Breast epithelium (tissue), 3 donors: ENCODE measurements at regions not wholly inside any gene's neighbourhood (a gene's known extent, or its start where the extent isn't known, plus 50 kb on each side); places are given as distances from the start of the nearest gene placed in this dataset.

Experiments used
- CTCF ChIP-seq, 3 donors: fragments of 450-650 bp; IDR thresholded peaks; one replicate each; pipeline ENCODE4 v1.5.1; 2016 to 2017; ENCODE audit warnings: antibody characterized with exemption in 3 of 3, mild to moderate bottlenecking in 3 of 3, moderate library complexity in 3 of 3
- POLR2A ChIP-seq: fragments of 450-650 bp; IDR thresholded peaks from one replicate; pipeline ENCODE4 v1.6.1; 2016; ENCODE audit warnings: antibody characterized with exemption, mild to moderate bottlenecking, moderate library complexity
- POLR2AphosphoS5 ChIP-seq, 3 donors: sonication (generic); formaldehyde crosslinking; IDR thresholded peaks; one replicate each; pipeline ENCODE4 v1.6.1; 2017; ENCODE audit warnings: antibody characterized with exemption in 3 of 3

DNA sequence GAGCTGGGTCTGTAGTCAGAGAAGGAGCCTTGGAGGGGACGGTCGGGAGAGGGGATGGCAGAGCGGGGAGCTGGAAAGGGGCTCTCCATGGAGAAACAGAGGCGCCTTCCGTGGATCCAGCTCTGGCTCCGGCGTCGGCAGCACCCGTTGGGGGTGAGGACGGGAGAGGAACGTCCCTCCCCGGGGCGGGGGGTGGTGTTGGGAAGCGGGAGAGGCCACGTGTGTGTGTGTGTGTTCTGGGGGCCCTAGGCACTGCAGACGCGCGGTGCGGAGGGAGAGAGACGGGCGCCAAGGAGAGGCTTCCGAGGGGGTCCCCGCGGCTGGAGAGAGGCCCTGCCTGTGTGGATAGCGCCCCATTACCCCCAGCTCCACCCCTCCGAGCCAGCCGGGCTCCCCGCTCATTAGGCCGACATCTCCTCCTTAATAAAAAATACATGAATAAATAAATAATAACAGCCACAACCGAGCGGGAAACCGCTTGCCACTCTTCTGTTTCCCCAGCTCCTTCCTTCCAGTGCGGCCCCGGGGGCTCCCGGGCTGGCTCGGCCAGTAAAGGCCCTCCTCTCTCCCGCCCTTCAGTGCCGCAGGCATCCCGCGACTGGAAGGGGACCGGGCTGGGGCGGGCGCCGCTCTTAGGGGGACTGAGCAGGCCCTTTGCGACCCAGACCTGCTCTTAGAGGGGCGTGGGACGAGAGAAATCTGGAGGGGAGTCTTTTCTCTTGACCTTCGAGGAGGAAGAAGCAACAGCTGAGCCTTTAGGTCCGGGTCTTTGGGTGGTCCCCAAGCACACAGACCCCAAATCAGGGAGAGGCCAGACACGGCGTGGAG, 71.3 kb upstream of the ARAP3 start:
- TF ChIP-seq CTCF (IDR thresholded peaks at IDR 0.05) (no peak), POLR2A (no peak), POLR2AphosphoS5 (IDR thresholded peaks at IDR 0.05) (no peak)
